ENCODE measurements at regions not wholly inside any gene's neighbourhood (a gene's known extent, or its start where the extent isn't known, plus 50 kb on each side); places are given as distances from the start of the nearest gene placed in this dataset.

DNA sequence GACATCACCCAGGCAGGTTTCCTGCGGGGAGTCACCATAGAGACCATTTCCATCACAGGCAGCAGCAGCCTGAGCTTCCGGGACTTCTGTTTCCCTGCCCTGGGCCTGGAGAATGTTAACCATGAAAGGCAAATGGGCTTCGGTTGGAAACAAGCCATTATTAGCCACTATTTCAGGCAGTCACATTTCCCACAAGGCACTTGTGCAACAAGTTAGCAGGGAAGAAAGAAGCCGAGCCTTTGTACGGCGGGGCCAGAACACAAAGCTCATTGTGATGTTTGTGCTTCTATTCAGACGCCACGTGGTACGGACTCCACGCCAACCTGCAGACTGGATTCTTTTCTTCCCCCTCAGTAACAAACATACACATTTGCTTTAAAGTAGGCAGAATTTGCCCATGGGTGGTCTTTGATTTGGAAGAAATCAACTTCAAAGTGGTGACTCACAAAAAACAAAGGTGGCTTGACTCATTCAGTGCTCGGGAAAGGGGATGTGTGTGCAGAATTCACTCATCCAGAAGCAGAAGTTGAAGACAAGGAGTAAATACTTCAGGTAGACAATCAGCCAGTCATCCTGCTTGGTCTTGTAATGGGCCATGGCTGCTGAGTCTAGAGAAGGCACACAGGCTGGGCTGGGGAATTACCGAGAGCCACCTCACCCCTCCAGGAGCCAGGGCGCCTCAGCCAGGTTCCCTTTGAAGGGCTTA lies 154.2 kb upstream of the PRMT8 start:
- DNase-seq (ENCODE audit: low spot score), result no peak

- no peak for DNase-seq (ENCODE audit: low spot score)
These were observed 153.1 kb upstream of the PRMT8 start for GRCh38 chr12:3337944-3338343.

GRCh38 chr12:3339221-3339620 lies 151.8 kb upstream of the PRMT8 start:
- DNase-seq (ENCODE audit: low spot score), result no peak

DNA sequence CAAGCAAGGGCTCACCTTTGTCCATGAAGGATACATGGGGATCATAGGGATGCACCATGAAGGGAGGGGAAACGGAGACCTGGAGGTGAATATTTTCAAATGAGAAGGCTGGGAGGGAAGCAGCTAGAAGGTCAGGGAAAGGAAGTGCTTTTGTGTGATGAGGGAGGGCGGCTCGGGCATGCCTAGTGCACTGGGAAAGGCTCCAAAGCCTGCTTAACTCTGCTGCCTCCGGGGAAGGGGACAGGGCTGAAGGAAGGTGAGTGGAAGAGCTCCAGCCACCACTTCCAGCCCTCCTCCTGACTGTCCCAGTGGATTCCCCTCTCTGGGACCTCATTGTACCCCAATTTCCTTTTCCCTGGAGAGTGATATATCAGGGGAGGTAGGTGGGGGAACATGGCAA lies 149.4 kb upstream of the PRMT8 start:
- DNase-seq (ENCODE audit: low spot score), result no peak

- peak; percentile 52 for DNase-seq (ENCODE audit: low spot score)
These were observed 149.0 kb upstream of the PRMT8 start for GRCh38 chr12:3342051-3342450.

DNA sequence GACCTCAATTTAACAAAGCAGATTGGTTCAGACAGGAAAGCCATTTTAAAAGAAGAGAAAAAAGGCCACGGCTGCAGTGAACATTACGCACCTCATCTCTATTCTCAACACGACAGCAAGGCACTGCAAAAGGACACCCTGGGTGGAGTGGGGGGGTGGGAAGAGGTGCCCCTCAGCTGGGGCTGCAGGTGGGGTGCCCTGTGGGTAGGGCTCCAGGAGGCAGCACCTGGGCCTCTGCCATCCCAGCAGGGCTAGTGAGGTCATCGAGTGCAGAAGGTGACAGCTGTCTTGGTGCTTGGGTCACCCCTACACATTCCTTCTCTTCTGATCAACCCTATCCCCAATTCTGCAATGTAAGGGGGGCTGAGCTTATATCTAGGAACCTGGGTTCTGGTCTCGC lies 142.9 kb upstream of the PRMT8 start:
- DNase-seq (ENCODE audit: low spot score), result no peak

DNA sequence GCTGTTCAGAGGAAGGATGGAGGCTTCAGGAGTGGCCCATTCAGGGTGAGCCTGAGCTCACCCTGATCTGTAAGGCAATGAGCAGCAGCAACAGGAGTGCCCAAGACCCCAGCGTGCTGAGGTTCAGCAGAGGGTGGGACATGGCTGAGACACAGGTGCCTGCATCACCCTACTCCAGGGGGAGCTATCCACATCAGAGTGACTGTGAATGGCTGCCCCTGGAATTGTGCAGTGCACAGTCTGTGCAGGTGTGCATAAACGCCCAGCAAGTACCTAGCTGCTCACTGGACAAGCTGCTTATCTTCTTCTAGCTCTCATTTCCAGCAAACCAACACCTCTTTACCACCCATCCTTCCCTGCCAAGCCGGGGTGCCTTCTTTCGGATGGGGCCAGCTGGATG lies 140.6 kb upstream of the PRMT8 start:
- no peak for DNase-seq (ENCODE audit: low spot score)

DNA sequence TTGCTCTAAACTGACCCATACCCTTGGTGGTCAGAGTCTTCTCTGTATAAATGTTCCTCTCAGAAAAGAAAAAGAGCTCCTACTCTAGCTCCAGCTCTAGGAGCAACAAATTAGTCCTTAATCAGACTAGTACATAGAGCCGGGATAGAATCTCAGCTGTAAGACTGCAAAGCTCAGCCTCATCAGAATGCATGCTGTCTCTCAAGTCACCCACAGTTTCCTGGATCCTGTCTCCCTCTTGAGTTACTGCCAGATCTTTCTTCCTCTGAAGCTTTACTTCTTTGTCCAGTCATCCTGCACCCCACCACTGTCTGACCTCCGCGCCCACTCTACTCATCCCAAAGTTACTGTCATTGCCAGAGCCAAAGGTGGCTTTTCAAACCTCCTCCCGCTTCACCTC lies 139.3 kb upstream of the PRMT8 start:
- no peak for DNase-seq (ENCODE audit: low spot score)

- no peak for DNase-seq (ENCODE audit: low spot score)
These were observed 138.8 kb upstream of the PRMT8 start for GRCh38 chr12:3352230-3352629.

DNA sequence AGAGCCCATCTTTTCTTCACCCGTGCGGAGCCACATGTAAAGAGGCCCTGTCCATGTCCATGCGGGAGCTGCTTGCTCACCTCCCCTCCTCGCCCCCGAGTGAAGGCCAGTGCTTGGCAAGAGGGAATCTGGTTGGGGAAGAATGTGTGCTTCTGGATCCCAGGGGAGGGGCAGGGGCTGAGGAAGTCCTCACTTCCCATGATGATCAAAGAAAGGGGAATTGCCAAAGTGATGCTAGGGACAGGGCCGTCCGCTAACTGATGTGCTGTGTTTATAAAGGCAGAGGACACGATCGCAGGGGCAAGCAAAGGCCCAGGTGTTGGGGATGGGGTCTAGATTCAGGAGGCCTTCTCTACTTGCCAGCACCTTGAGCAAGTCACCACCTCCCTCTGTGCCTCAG lies 137.4 kb upstream of the PRMT8 start:
- DNase-seq (ENCODE audit: low spot score), result no peak

GRCh38 chr12:3354586-3354985 lies 136.4 kb upstream of the PRMT8 start:
- DNase-seq (ENCODE audit: low spot score), result no peak

GRCh38 chr12:3355378-3355900 lies 135.6 kb upstream of the PRMT8 start:
- DNase-seq (ENCODE audit: low spot score), result no peak

- no peak for DNase-seq (ENCODE audit: low spot score)
These were observed 133.0 kb upstream of the PRMT8 start for GRCh38 chr12:3357950-3358525.

DNA sequence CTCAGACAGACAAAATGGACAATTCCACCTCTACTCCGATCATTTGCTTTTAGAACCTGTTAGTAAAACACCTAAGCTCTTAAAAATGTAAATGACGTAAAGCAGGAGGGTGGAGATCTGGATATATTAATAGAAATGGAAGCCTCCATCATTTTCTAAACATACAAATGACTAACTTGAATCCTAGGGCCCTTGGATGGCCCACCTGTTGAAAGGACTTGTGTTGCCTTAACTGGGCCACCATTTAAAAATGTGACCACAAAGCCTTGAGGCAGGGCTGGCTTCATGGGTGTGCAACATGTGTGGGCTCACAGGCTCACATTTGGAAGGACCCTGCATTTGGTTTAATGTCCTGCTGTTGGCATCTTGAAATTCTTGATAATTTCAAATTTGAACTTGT lies 131.5 kb upstream of the PRMT8 start:
- DNase-seq (ENCODE audit: low spot score), result no peak

GRCh38 chr12:3361146-3361545 lies 129.9 kb upstream of the PRMT8 start:
- no peak for DNase-seq (ENCODE audit: low spot score)

- DNase-seq (ENCODE audit: low spot score), result no peak
These were observed 128.3 kb upstream of the PRMT8 start for GRCh38 chr12:3362737-3363136.

DNA sequence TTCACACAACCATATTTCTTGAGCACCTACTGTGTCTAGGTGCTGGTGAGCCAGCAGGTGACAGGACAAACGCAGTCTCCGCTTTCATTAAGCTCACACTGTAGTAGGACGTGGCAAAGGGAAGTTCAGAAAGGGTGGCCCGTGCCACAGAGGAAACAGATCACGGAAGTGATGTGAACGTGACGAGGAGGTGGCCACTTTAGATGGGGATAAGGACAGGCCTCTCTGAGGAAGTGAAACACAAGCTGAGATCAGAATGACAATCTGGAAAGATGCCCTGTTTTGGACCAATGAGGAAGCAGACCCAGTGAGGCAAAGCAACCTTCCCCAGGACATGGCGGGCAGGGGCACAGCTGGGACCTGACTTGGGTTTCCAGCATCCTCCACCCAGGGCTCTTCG lies 127.4 kb upstream of the PRMT8 start:
- DNase-seq (ENCODE audit: low spot score), result no peak

- DNase-seq (ENCODE audit: low spot score), result no peak
These were observed 126.8 kb upstream of the PRMT8 start for GRCh38 chr12:3364226-3364625.

DNA sequence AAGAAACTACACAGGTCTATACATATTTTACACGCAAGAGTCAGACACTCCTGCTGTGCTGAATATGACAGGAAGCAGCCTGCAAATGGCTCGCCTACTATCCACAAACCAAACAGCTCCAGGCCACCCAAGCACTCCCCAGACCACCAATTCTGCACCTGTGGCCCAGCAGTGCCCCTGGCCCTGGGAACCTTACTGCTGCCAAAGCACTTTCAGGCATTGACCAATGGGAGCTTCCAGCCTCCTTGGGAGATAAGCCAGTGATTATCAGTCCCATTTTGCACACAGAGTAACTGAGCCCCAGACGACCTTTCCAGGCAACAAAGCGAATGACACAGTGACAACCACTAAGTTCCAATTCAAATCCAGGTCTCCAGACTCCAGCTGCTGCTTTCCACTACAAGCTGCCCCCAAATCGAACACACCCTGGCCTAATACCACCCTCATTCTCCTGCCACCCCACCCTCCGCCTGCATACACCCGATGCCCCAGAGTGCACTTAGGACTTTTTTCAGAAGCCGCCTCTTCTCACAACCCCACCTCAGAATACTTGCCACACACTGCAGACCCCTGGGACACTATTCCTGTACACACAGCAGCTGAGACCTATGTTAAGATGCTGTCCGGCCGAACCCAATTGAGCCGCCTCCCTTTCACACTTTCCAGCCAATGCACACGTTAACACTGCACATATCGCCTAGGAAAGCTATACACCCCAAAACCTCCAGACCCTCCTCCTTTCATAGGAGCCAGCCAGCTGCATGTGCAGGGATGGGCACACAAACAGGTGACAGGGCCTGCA lies 126.1 kb upstream of the PRMT8 start:
- DNase-seq (ENCODE audit: low spot score), result no peak

DNA sequence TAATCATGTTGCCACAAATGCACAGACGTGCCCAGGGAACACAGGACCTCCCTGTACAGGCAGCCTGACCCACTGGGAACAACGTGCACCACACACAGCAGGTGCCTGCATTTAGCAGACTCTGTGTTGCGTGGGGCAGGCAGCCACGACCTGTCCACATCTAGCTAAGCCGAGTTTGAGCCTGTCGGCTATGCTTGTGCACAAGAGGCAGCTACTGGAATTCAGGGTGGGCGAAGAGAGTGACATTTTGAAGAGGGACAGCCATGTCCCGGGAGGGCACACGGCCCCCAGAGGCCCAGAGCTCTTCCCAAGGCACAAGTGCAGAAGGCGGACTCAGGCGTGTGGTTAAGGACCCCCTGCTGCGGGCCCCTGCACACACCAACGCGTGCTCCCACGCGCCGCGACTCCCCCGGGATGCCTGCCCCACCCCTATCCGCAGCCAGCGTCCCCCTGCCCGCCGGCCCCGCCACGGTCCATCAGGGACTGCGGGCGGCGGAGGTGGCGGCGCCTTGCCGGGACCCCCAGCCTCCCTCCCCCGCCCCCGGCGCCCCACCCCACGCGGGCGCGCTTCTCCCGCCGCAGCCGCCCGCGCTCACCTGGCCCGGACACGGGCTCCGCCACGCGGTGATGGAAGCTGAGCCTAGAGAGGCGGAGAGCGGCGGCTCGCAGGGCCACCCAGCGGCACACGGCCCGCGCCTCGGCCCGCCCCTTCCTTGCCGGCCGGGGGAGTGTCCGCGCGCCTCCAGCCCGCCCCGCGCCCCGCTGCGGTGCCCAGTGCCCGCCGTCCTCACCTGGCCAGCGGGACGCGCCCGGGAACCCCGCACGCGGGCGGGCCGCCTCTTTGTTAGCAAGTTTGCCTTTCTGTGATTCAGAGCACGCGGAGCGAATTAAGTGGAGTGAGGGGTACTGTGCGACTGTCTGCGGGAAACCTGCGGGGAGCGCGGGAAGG lies 125.3 kb upstream of the PRMT8 start:
- no peak for DNase-seq (ENCODE audit: low spot score)

GRCh38 chr12:3366451-3367110 lies 124.4 kb upstream of the PRMT8 start:
- DNase-seq (ENCODE audit: low spot score), result no peak

All from hepatic stellate cell (primary cell).